ENCODE measurements at regions not wholly inside any gene's neighbourhood (a gene's known extent, or its start where the extent isn't known, plus 50 kb on each side); places are given as distances from the start of the nearest gene placed in this dataset.

DNA sequence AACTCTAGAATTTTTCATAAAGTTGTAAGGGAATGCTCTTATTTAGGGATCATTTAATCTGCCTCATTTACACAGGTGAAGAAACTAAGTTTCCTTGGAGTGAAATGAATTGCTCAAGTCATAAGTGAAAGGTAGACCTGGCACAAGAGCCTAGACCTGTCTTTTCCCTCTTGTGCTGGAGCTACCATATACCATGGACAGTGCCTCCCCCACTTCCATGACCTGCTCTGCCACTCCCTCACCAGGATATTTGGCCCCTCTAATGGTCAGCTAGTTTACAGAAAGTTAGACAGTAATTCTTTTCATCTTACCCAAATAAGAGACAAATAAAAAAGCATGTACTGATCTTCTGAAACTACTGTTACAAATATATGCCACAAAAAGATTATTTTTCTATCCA is 105.5 kb upstream of the ACO1 start:
- ChIA-PET CTCF (no interaction called here), POLR2A (no interaction called here)
- no peak for DNase-seq
- Mint-ChIP-seq H3K36me3 (ENCODE audit: low read depth) (no peaks in the 10 kb centered on the region), H3K27me3 (no peaks in the 10 kb centered on the region), H3K4me3 (no peak overlapping the region), H3K27ac (no peak overlapping the region), H3K4me1 (no peaks in the 10 kb centered on the region), H3K9me3 (no peaks in the 10 kb centered on the region)

DNA sequence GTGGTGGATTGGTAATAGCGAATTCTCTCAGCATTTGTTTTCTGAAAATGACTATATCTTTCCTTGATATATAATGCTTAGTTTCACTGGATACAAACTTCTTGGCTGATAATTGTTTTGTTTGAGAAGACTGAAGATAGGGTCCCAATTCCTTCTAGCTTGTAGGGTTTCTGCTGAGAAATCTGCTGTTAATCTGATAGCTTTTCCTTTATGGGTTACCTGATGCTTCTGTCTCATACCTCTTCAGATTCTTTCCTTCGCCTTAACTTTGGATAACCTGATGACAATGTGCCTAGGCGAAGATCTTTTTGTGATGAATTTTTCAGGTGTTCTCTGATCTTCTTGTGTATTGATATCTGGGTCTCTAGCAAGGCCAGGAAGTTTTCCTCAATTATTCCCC is 94.7 kb upstream of the ACO1 start:
- Mint-ChIP-seq H3K36me3 (ENCODE audit: low read depth) (no peaks in the 10 kb centered on the region), H3K4me1 (no peaks in the 10 kb centered on the region), H3K27ac (no peak overlapping the region), H3K4me3 (no peak overlapping the region), H3K27me3 (peaks cover 8% of the 10 kb centered on the region), H3K9me3 (no peaks in the 10 kb centered on the region)
- ChIA-PET POLR2A (no interaction called here), CTCF (no interaction called here)
- DNase-seq = no peak

DNA sequence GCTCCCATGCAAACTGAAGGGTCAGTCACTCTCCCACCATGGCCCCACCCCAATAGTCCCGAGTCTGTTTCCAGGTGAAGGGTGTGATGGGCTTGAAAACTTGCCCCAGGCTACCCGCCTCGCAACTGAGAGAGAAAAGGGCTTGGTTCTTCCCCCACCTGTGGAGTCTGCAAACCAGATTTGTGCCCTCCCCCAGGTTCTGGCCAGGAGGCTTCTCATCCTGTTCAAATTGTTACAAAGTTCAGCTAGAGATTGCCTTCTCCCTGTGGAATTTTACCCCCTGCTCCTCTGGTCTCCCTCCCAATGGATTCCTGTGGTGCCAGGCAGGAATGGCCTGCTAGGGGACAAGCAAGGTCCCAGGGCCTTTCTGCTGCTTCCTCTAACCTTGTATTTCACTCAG is 93.1 kb upstream of the ACO1 start:
- H3K4me3 Mint-ChIP-seq = no peak overlapping the region
- DNase-seq = no peak
- no peaks in the 10 kb centered on the region for H3K36me3 Mint-ChIP-seq (ENCODE audit: low read depth)
- peaks cover 8% of the 10 kb centered on the region for H3K27me3 Mint-ChIP-seq
- CTCF ChIA-PET = no interaction called here
- no peaks in the 10 kb centered on the region for H3K4me1 Mint-ChIP-seq
- H3K27ac Mint-ChIP-seq = no peak overlapping the region
- POLR2A ChIA-PET = no interaction called here
- H3K9me3 Mint-ChIP-seq = no peaks in the 10 kb centered on the region

DNA sequence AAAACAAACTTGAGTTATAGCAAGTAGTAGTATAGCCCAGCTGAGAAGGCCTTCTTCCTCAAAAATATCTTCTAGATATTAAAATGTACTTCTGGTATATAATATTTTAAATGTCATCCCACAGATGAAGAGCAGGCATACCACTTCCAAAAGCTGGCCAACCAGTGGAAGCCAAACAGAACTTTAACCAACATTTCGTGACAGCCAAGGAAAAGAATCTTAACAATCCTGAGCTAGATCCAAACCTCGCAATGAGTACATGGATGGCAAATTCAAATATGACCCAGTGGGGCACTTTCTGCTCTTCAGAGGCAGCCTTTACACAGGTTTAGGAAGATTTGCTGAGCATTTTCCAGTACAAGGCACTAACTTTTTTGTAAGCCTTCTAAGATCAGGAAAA is 91.8 kb upstream of the ACO1 start:
- Mint-ChIP-seq H3K9me3 (no peaks in the 10 kb centered on the region), H3K4me3 (no peak overlapping the region), H3K36me3 (ENCODE audit: low read depth) (no peaks in the 10 kb centered on the region), H3K4me1 (no peaks in the 10 kb centered on the region), H3K27ac (no peak overlapping the region), H3K27me3 (peaks cover 8% of the 10 kb centered on the region)
- POLR2A ChIA-PET = no interaction called here
- CTCF ChIA-PET = no interaction called here
- DNase-seq = no peak

DNA sequence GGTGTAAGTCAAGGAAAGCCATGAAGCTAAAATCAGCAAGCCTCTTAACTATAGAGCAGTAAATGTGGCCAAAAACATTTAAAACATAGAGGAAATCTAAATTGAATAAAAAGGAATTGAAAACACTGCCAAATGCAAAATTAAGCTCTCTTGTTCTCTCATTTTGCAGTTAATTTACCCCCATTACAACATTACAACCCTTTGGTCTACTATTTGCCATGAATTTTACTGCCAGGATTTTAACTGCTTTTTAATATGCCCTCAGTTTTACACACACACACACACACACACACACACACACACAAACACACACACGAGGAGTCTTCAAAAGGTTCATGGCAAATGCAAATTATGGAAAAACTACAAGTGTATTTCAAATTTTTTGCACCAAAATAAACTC is 91.4 kb upstream of the ACO1 start:
- H3K9me3 Mint-ChIP-seq = no peaks in the 10 kb centered on the region
- POLR2A ChIA-PET = no interaction called here
- DNase-seq = no peak
- H3K36me3 Mint-ChIP-seq (ENCODE audit: low read depth) = no peaks in the 10 kb centered on the region
- H3K4me1 Mint-ChIP-seq = no peaks in the 10 kb centered on the region
- H3K27me3 Mint-ChIP-seq = peaks cover 8% of the 10 kb centered on the region
- no peak overlapping the region for H3K27ac Mint-ChIP-seq
- no peak overlapping the region for H3K4me3 Mint-ChIP-seq
- CTCF ChIA-PET = no interaction called here

DNA sequence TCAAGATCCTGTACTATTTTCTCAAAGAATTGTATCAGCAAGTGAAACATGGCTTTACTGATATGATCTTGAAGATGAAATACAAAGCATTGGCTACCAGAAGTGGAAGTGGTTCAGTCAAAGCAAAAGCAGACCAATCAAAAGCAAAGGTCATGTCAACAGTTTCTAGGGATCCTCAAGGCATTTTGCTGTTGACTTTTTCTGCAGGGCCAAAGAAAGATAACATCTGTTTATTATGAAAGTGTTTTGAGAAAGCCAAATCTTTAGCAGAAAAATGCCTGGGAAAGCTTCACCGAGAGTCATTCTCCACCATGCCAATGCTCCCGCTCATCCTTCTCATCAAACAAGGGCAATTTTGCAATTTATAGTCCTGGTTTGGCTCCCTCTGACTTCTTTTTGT is 90.3 kb upstream of the ACO1 start:
- Mint-ChIP-seq H3K36me3 (ENCODE audit: low read depth) (no peaks in the 10 kb centered on the region), H3K27ac (no peak overlapping the region), H3K27me3 (peaks cover 9% of the 10 kb centered on the region), H3K4me3 (no peak overlapping the region), H3K4me1 (no peaks in the 10 kb centered on the region), H3K9me3 (no peaks in the 10 kb centered on the region)
- no peak for DNase-seq
- ChIA-PET CTCF (no interaction called here), POLR2A (no interaction called here)

DNA sequence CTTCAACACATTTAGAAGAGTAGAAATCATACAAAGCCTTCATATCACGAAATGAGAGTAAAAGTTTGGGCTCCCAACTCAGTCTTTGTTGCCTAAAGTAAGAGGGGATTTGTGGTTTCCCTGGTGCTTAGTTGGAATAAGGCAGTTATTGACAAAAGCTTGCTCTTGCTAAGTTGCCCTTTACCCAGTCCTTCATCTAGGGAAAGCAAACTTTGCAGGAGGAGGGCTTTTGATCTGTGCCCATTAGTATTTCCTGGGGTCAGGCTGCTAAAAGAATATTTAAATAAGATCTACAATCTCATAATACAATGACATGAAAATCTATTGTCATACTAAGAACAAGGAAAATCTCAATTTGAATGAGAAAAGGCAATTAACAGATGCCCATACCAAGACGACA is 84.1 kb upstream of the ACO1 start:
- no peaks in the 10 kb centered on the region for H3K9me3 Mint-ChIP-seq
- no peaks in the 10 kb centered on the region for H3K4me1 Mint-ChIP-seq
- no peak for DNase-seq
- H3K27ac Mint-ChIP-seq = no peak overlapping the region
- no peak overlapping the region for H3K4me3 Mint-ChIP-seq
- H3K36me3 Mint-ChIP-seq (ENCODE audit: low read depth) = no peaks in the 10 kb centered on the region
- ChIA-PET CTCF (no interaction called here), POLR2A (no interaction called here)
- H3K27me3 Mint-ChIP-seq = peaks cover 16% of the 10 kb centered on the region

DNA sequence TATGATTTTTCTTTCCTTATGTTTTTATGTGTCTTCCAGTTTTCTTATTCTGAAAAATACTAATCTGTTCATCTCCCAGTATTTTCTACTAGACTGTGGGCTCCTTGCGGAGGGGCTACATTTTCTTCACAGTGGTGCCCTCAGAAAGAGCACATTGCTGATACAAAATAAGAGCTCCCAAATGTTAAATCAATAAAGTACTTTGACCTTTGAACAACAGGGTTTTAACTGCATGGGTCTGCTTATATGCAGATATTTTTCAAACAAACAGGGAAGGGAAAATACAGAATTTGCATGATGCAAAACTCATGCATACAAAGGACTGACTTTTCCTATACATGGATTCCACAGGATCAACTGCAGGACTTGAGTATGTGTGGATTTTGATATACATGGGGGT is 79.9 kb upstream of the ACO1 start:
- Mint-ChIP-seq H3K9me3 (no peaks in the 10 kb centered on the region), H3K27me3 (peaks cover 15% of the 10 kb centered on the region), H3K4me1 (no peaks in the 10 kb centered on the region), H3K4me3 (no peak overlapping the region), H3K36me3 (ENCODE audit: low read depth) (no peaks in the 10 kb centered on the region), H3K27ac (no peak overlapping the region)
- ChIA-PET POLR2A (no interaction called here), CTCF (no interaction called here)
- no peak for DNase-seq

DNA sequence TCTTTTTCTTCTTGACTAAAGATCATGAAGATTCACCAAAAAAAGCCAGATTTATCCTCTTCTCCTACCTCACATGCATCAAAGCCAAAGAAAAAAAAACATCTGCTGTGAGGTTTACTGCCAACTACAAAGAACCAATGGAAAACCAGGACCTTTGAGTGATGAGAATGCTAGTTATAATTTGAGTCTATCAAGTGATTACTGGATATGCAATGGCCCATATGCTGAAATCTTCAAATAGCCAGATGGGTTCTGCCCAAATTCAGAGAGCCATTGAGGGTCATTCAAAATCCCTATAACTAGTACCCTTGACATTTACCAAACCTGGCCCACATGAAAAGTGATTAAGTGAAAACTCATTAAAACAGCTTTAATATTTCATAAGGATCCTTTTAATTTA is 78.4 kb upstream of the ACO1 start:
- Mint-ChIP-seq H3K36me3 (ENCODE audit: low read depth) (no peaks in the 10 kb centered on the region), H3K9me3 (no peaks in the 10 kb centered on the region), H3K27me3 (peaks cover 10% of the 10 kb centered on the region), H3K4me3 (no peak overlapping the region), H3K4me1 (no peaks in the 10 kb centered on the region), H3K27ac (no peak overlapping the region)
- no peak for DNase-seq
- ChIA-PET POLR2A (no interaction called here), CTCF (no interaction called here)

DNA sequence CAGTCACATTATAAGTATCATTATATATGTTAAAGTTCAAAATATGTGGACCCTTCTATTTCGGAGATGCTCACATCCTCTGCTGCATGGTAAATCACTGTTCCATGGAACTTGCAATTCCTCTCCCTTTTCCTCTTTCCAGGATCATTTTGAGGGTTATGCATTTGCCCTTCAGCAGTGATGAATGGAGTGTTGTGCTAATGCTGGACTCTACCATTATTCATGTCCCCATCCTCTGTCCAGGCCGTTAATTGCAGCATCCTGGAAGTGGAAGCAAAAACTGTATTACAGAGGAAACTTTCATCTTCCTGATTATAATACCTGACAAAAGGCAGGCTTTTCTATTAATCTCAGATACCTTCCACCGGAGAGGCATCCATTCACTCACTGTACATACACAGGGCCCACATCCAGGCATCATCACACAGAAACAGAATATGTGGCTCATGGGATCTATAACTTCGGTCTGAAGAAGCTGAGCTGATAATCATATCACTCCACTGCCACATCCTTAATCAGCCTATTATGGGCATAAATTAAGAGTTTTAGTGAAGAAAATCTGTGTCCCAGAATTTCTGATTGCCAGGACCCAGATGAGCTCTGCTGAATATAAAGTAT is 65.0 kb upstream of the ACO1 start:
- Mint-ChIP-seq H3K36me3 (ENCODE audit: low read depth) (no peaks in the 10 kb centered on the region), H3K4me1 (no peaks in the 10 kb centered on the region), H3K9me3 (no peaks in the 10 kb centered on the region), H3K27me3 (no peaks in the 10 kb centered on the region), H3K27ac (no peak overlapping the region), H3K4me3 (no peak overlapping the region)
- POLR2A ChIA-PET = no interaction called here
- no peak for DNase-seq
- CTCF ChIA-PET = no interaction called here

DNA sequence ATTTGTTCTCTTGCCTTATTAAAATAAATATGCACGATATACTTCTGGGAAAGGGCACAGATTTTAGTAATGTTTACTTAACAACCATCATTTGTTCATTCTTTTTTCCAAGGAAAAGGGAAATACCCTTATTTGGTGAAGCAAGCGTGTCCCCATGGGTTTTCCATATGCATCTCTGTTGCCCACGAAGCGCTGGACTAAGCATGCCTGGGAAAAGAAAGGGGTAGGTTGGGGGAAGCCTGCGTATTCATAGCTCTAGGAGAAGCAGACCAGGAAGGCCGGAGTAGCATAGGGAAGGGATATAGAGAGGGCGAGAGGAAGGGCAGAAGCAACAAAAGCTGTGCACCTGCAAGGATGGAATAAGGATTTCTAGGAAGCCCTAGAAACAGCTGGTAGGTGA is 61.8 kb upstream of the ACO1 start:
- Mint-ChIP-seq H3K27ac (no peak overlapping the region), H3K4me1 (no peaks in the 10 kb centered on the region), H3K27me3 (peaks cover 3% of the 10 kb centered on the region), H3K36me3 (ENCODE audit: low read depth) (no peaks in the 10 kb centered on the region), H3K9me3 (no peaks in the 10 kb centered on the region), H3K4me3 (no peak overlapping the region)
- no peak for DNase-seq
- ChIA-PET POLR2A (no interaction called here), CTCF (no interaction called here)

DNA sequence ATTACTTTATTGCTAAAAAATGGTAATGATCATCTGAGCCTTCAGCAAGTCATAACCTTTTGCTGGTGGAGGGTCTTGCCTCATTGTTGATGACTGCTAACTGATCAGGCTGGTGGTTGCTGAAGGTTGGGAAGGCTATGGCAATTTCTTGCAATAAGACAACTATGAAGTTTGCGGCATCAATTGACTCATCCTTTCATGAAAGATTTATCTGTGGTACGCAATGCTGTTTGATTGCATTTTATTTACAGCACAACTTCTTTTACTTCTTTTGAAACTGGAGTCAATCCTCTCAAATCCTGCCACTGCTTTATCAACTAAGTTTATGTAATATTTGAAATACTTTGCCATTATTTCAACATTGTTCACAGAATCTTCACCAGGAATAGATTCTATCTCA is 58.3 kb upstream of the ACO1 start:
- POLR2A ChIA-PET = no interaction called here
- H3K36me3 Mint-ChIP-seq (ENCODE audit: low read depth) = no peaks in the 10 kb centered on the region
- no peak overlapping the region for H3K27ac Mint-ChIP-seq
- peaks cover 6% of the 10 kb centered on the region for H3K27me3 Mint-ChIP-seq
- CTCF ChIA-PET = no interaction called here
- no peak overlapping the region for H3K4me3 Mint-ChIP-seq
- H3K4me1 Mint-ChIP-seq = no peaks in the 10 kb centered on the region
- H3K9me3 Mint-ChIP-seq = no peaks in the 10 kb centered on the region
- DNase-seq = no peak

DNA sequence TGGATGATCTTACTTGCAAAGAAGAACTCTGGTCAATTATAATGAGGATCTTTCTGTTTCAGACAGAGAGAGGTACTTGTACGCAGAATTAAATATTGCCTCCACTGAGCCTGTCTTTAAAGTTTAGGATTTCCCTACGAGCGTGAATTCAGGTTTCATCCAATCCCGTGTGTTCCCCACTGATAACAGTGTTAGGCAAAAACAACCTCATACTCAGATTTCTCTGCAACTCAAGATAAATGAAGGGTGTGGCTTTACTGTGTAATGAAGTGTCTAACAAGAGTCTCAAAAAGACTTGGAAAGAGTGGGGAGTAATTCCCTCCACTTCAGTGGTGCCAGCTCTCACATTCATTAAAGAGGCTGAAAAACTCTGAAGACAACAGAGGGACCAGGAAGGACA is 53.2 kb upstream of the ACO1 start:
- H3K4me3 Mint-ChIP-seq = no peak overlapping the region
- H3K4me1 Mint-ChIP-seq = no peaks in the 10 kb centered on the region
- ChIA-PET POLR2A (no interaction called here), CTCF (no interaction called here)
- H3K27me3 Mint-ChIP-seq = peaks cover 8% of the 10 kb centered on the region
- no peaks in the 10 kb centered on the region for H3K9me3 Mint-ChIP-seq
- no peak for DNase-seq
- H3K27ac Mint-ChIP-seq = no peak overlapping the region
- H3K36me3 Mint-ChIP-seq (ENCODE audit: low read depth) = no peaks in the 10 kb centered on the region

DNA sequence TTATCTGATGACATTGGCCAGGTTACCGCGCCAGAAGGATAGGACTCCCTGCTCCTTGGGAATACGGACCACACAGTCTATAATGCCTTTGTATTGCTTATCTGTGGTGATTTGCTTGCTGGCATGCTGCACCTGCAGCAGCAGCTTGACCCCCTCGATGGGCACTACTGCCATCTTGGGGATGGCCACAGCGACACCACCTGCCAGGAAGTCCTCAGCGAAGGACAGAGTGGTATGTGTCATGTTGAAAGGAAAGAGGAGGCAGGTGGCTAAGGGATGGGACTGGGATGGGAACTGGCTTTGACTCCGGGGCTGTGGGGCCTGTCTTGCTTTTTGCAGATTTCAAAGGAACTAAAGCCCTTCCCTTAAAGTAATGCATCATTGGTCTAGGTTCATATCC is 50.3 kb upstream of the ACO1 start:
- H3K4me3 Mint-ChIP-seq = no peak overlapping the region
- no peaks in the 10 kb centered on the region for H3K9me3 Mint-ChIP-seq
- H3K36me3 Mint-ChIP-seq (ENCODE audit: low read depth) = no peaks in the 10 kb centered on the region
- H3K27me3 Mint-ChIP-seq = peaks cover 3% of the 10 kb centered on the region
- CTCF ChIA-PET = interaction anchor here (0.6 kb wide), 1 partner anchor 31 kb away, joined by 3 read pairs; no protein-coding TSS in a partner anchor
- DNase-seq = no peak
- POLR2A ChIA-PET = no interaction called here
- no peak overlapping the region for H3K27ac Mint-ChIP-seq
- H3K4me1 Mint-ChIP-seq = no peaks in the 10 kb centered on the region

Data from activated CD4-positive, alpha-beta T cell treated with anti-CD3 and anti-CD28 coated beads, Interleukin-2, amount 10 ng/mL, durations not matched to agents 7 days and 5 days (primary cell).